ENCODE measurements at regions not wholly inside any gene's neighbourhood (a gene's known extent, or its start where the extent isn't known, plus 50 kb on each side); places are given as distances from the start of the nearest gene placed in this dataset.
"Not testable (repeated sequence)": the region's sequence is repeated elsewhere in the genome, so short reads cannot be mapped to it uniquely, and the experiment has no call there.

DNA sequence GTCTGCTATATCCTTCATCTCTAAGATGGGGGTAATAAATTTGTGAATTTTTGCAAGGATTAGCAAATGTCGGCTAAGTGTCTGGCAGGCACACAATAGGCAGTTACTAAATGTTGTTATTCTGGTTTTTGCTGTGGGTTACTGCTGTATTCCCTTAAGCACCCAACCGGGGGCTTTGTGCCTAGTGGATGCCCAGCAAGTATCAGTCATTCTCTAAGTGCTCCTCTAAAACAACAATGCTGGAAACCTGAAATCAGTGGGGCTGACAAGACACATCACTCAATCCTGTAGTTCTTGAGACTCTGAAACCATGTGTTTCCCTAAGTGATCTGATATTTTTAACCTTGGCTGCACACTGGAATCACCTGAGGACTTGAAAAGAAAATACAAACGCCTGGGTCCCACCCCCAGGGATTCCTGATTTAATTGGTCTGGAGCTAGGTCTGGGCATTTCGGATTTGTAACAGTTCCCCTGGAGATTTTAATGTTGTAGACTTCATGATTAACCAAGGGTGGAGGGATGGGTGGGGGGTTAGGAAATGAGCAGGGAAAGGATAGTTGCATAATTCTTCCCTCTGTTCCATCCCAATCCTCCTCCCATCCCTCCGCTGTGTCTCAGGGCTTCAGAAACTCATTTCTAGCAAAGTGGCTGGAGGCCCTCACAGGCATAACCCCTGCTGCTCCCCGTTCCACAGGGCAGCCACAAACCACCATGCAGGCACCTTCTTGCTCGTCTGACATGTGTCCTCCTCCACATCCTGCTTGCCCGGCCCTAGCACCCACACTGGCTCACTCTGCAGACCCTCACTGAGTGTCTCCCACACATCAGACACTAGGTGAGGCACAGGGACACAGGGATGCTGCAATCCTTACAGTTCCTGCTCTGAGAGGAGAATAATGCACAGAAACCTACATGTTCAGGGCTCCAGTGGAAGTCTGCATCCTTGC, 61.7 kb upstream of the LYRM9 start:
- H3K4me3 Mint-ChIP-seq = no peak overlapping the region
- Histone ChIP-seq H3K27me3 (no peaks in the 10 kb centered on the region), H3F3A (ENCODE audit: low read depth) (no peaks in the 10 kb centered on the region), H3K4me2 (no peak overlapping the region), H3K9ac (no peak overlapping the region), H2AFZ (replicated peaks) (peak overlapping the region; percentile 12), H3K9me3 (ENCODE audit: low read depth) (no peaks in the 10 kb centered on the region), H3K79me2 (ENCODE audit: low read depth) (no peaks in the 10 kb centered on the region), H4K20me1 (ENCODE audit: low read depth) (no peaks in the 10 kb centered on the region), H3K4me1 (peaks cover 7% of the 10 kb centered on the region), H3K27ac (no peak overlapping the region), H3K36me3 (no peaks in the 10 kb centered on the region), H3K4me3 (no peak overlapping the region)
- H3K4me1 Mint-ChIP-seq = peaks cover 48% of the 10 kb centered on the region
- TF ChIP-seq EZH2 (IDR thresholded peaks at IDR 0.05) (no peak), EZH2phosphoT487 (IDR thresholded peaks at IDR 0.05) (no peak)
- TF ChIP-seq, protein P1, sequence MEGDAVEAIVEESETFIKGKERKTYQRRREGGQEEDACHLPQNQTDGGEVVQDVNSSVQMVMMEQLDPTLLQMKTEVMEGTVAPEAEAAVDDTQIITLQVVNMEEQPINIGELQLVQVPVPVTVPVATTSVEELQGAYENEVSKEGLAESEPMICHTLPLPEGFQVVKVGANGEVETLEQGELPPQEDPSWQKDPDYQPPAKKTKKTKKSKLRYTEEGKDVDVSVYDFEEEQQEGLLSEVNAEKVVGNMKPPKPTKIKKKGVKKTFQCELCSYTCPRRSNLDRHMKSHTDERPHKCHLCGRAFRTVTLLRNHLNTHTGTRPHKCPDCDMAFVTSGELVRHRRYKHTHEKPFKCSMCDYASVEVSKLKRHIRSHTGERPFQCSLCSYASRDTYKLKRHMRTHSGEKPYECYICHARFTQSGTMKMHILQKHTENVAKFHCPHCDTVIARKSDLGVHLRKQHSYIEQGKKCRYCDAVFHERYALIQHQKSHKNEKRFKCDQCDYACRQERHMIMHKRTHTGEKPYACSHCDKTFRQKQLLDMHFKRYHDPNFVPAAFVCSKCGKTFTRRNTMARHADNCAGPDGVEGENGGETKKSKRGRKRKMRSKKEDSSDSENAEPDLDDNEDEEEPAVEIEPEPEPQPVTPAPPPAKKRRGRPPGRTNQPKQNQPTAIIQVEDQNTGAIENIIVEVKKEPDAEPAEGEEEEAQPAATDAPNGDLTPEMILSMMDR (IDR thresholded peaks at IDR 0.05) = no peak
- H3K27me3 Mint-ChIP-seq (ENCODE audit: insufficient read depth, low read depth) = peaks cover 15% of the 10 kb centered on the region
- DNase-seq (ENCODE audit: low spot score) = no peak
- no peaks in the 10 kb centered on the region for H3K9me3 Mint-ChIP-seq
- H3K27ac Mint-ChIP-seq = no peak overlapping the region
- H3K36me3 Mint-ChIP-seq = no peaks in the 10 kb centered on the region

DNA sequence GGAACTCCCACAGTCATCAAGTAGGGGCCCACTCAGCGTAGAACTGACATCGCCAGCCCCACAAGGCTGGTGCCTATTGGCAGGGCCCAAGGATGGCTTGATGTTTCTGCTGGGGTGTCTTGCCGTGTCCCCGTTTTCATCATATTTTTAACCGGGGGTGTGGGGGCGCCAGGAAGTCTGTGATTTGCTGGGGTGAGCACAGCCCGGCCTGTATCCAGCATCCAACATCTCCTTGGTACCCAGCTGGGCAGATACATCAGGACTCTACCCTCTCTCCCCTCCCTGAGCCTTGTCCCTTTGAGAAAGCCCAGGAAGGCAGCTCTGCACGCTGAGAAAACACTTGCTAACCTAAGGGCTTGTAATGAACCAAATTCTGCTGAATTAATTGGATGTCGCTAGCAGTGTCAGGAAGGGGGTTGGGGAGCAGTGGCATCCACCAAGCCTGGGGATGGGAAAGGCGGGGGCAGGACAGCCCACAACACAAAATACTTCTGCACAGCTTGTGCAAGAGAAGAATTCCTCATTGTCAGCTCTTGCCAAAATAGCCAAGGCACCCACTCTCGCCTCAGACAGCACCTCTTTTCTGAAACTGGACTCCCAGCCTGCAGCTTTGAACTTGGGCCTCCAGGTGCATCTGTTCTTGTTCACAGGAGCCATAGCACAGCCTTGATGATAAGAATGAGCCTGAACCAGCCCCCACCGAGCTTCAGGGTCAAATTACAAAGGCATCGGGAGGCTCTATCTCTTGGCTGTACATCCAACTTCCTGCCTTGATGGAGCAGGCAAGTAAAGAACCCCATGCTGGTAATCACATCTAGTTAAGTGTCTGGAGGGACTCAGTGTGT, 63.7 kb upstream of the LYRM9 start:
- Mint-ChIP-seq H3K27ac (no peak overlapping the region), H3K4me3 (no peak overlapping the region), H3K4me1 (peaks cover 39% of the 10 kb centered on the region), H3K27me3 (ENCODE audit: insufficient read depth, low read depth) (peaks cover 8% of the 10 kb centered on the region), H3K9me3 (no peaks in the 10 kb centered on the region), H3K36me3 (no peaks in the 10 kb centered on the region)
- H3K4me3 ChIP-seq = no peak overlapping the region
- no peak for DNase-seq (ENCODE audit: low spot score)
- no peaks in the 10 kb centered on the region for H4K20me1 ChIP-seq (ENCODE audit: low read depth)
- H3K9me3 ChIP-seq (ENCODE audit: low read depth) = no peaks in the 10 kb centered on the region
- no peaks in the 10 kb centered on the region for H3K79me2 ChIP-seq (ENCODE audit: low read depth)
- no peaks in the 10 kb centered on the region for H3F3A ChIP-seq (ENCODE audit: low read depth)
- TF ChIP-seq EZH2phosphoT487 (IDR thresholded peaks at IDR 0.05) (no peak), EZH2 (IDR thresholded peaks at IDR 0.05) (no peak)
- TF ChIP-seq, protein P1 (IDR thresholded peaks at IDR 0.05) = no peak
- no peaks in the 10 kb centered on the region for H3K27me3 ChIP-seq
- no peak overlapping the region for H3K4me2 ChIP-seq
- H3K4me1 ChIP-seq = peaks cover 7% of the 10 kb centered on the region
- H3K9ac ChIP-seq = no peak overlapping the region
- no peak overlapping the region for H3K27ac ChIP-seq
- no peak overlapping the region for H2AFZ ChIP-seq (replicated peaks)
- H3K36me3 ChIP-seq = no peaks in the 10 kb centered on the region

DNA sequence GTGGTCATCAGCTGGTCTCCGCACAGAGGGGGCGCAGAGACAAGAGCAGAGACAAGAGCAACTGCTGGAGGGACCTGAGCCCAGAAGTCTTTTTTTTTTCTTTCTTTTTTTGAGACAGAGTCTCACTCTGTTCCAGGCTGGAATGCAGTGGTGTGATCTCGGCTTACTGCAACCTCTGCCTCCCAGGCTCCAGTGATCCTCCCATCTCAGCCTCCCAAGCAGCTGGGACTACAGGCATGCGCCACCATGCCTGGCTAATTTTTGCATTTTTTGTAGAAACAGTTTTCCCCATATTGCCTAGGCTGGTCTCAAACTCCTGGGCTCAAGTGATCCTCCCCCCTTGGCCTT, 64.3 kb upstream of the LYRM9 start:
- not testable (repeated sequence) for H3K36me3 ChIP-seq; H3K9me3 ChIP-seq (ENCODE audit: low read depth); DNase-seq (ENCODE audit: low spot score); H3K9me3 Mint-ChIP-seq; H3F3A ChIP-seq (ENCODE audit: low read depth); H3K4me2 ChIP-seq; H2AFZ ChIP-seq (replicated peaks); H3K27me3 ChIP-seq; H3K36me3 Mint-ChIP-seq; H4K20me1 ChIP-seq (ENCODE audit: low read depth); H3K27ac Mint-ChIP-seq; H3K4me3 ChIP-seq; H3K9ac ChIP-seq; H3K79me2 ChIP-seq (ENCODE audit: low read depth); H3K4me3 Mint-ChIP-seq; H3K27ac ChIP-seq; H3K4me1 ChIP-seq
- H3K4me1 Mint-ChIP-seq = peaks cover 37% of the 10 kb centered on the region
- H3K27me3 Mint-ChIP-seq (ENCODE audit: insufficient read depth, low read depth) = peaks cover 10% of the 10 kb centered on the region
